ENCODE measurements at regions not wholly inside any gene's neighbourhood (a gene's known extent, or its start where the extent isn't known, plus 50 kb on each side); places are given as distances from the start of the nearest gene placed in this dataset.

DNA sequence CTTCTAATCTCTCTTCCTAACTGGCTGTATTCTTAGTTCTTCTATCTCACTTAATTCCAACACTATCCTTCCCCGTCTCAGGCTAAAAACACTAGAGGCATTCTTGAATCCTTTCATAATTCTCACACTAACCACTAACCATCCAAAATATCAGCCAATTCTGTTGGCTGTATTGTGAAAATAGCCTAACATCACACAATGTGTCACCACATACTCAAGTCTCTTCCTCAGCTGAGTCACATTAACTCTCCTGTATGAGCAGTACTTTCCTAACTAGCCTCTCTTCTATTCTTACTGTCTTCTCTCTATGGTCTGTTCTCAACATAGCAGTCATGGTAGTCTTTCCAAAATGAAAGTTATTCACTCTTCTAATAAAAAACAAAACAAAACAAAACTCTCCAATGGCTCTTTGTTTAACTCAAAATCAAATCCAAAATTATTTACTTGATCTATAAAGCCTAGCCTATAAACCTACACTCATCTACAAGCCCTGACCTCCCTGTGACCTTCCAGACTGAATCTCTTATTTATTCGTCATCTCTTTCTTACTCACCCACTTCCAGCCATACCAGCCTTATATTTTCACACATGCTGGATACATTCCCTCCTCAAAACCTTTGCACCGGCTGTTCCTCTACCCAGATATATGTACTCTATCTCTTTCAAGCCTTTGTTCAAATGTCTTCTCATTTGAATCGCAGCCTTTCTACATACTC, 445.9 kb downstream of the TLL1 start:
- TF ChIP-seq CTCF (IDR thresholded peaks at IDR 0.05; ENCODE audit: insufficient read depth, low read length, severe bottlenecking): no peak
- peak; percentile 70 for DNase-seq (ENCODE audit: low read depth)
- Histone ChIP-seq H3K4me3 (ENCODE audit: low read depth, low read length) (no peak overlapping the region), H3K36me3 (ENCODE audit: control insufficient read depth, insufficient read depth, low read length) (no peaks in the 10 kb centered on the region), H3K27me3 (ENCODE audit: control insufficient read depth, insufficient read depth, low read length) (no peaks in the 10 kb centered on the region)
- FAIRE-seq: no peak

- FAIRE-seq (no peak), DNase-seq (ENCODE audit: low read depth) (no peak)
- H3K4me3 ChIP-seq (ENCODE audit: low read depth, low read length): no peak overlapping the region
- no peaks in the 10 kb centered on the region for H3K27me3 ChIP-seq (ENCODE audit: control insufficient read depth, insufficient read depth, low read length)
- no peaks in the 10 kb centered on the region for H3K36me3 ChIP-seq (ENCODE audit: control insufficient read depth, insufficient read depth, low read length)
- no peak for TF ChIP-seq CTCF (IDR thresholded peaks at IDR 0.05; ENCODE audit: insufficient read depth, low read length, severe bottlenecking)
These were observed 450.2 kb downstream of the TLL1 start for GRCh38 chr4:166323250-166323649.

DNA sequence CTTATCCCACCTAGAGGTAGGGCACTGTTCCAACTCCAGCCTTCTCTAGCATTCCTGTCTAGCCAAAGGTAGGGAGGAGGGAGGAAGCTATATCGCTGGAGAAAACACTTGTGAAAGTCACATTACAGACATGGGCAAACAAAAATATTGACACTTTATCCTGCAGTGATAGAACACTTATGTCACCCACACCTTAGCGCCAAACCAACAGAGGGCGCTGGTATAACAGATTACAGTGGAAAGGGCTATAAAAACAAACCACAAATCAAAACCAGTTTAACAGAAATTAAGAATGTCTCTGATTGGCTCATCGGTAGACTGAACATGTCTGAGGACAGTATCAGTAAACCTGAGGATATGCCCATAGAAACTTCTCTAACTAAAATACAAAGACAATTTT, 451.3 kb downstream of the TLL1 start:
- TF ChIP-seq CTCF (IDR thresholded peaks at IDR 0.05; ENCODE audit: insufficient read depth, low read length, severe bottlenecking): peak; percentile 49
- Histone ChIP-seq H3K27me3 (ENCODE audit: control insufficient read depth, insufficient read depth, low read length) (no peaks in the 10 kb centered on the region), H3K4me3 (ENCODE audit: low read depth, low read length) (no peak overlapping the region), H3K36me3 (ENCODE audit: control insufficient read depth, insufficient read depth, low read length) (no peaks in the 10 kb centered on the region)
- DNase-seq (ENCODE audit: low read depth) (peak; percentile 51), FAIRE-seq (no peak)

DNA sequence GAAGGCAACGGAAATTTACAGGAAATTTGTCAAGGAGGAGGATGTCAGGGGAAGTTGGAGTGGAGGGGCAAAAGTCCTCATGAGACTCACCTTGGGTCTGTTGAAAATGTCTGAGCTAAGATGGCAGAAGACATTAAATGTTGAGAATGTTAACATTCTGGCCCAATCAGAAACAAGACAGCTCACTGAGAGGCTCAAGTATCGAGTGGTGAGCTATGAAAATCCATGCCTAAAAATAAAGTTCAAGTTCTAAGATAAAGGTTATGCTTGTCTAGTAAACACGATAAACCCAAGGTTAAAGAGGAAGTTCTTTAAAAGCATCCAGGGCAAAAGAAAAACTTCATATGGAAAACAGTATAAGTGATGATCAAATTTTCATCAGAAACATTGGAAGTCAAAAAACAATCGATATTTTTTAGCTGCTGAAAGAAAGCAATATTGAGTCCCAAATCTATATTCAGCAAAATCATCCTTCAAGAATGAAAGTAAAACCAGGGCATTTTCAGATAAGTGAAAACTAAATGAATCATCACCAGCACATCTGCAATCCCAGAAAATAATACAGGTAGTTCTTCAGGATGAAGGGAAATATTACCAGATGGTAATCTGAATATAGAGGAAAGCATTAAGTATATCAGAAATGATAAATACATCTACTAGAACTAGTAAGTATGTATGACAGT, 462.4 kb downstream of the TLL1 start:
- Histone ChIP-seq H3K36me3 (ENCODE audit: control insufficient read depth, insufficient read depth, low read length) (no peaks in the 10 kb centered on the region), H3K27me3 (ENCODE audit: control insufficient read depth, insufficient read depth, low read length) (no peaks in the 10 kb centered on the region), H3K4me3 (ENCODE audit: low read depth, low read length) (no peak overlapping the region)
- DNase-seq (ENCODE audit: low read depth) (no peak), FAIRE-seq (peak; percentile 86)
- no peak for TF ChIP-seq CTCF (IDR thresholded peaks at IDR 0.05; ENCODE audit: insufficient read depth, low read length, severe bottlenecking)

- DNase-seq (ENCODE audit: low read depth) (no peak), FAIRE-seq (no peak)
- Histone ChIP-seq H3K4me3 (ENCODE audit: low read depth, low read length) (no peak overlapping the region), H3K27me3 (ENCODE audit: control insufficient read depth, insufficient read depth, low read length) (no peaks in the 10 kb centered on the region), H3K36me3 (ENCODE audit: control insufficient read depth, insufficient read depth, low read length) (no peaks in the 10 kb centered on the region)
- TF ChIP-seq CTCF (IDR thresholded peaks at IDR 0.05; ENCODE audit: insufficient read depth, low read length, severe bottlenecking): no peak
These were observed 469.0 kb downstream of the TLL1 start for GRCh38 chr4:166341992-166342391.
